CD14-positive monocyte (primary cell): ENCODE measurements at regions not wholly inside any gene's neighbourhood (a gene's known extent, or its start where the extent isn't known, plus 50 kb on each side); places are given as distances from the start of the nearest gene placed in this dataset.

Experiments
- DNase-seq, 3 donors: peaks; one replicate each; pipeline ENCODE4 v3.0.0-alpha.2; 2011 to 2022
- H2AFZ ChIP-seq: 2 replicates; pipeline ENCODE4 v1.6.0; 2012; ENCODE audit warnings: mild to moderate bottlenecking, low read depth, low read length, inconsistent platforms; ENCODE audit not compliant: insufficient read depth, poor library complexity, severe bottlenecking
- H3K27ac ChIP-seq, 2 donors: 1 replicate in 1 of 2; 2 replicates in 1 of 2; pipeline ENCODE4 v1.5.1; 2012 to 2013; ENCODE audit warnings: low read length in 2 of 2, control low read depth in 1 of 2, inconsistent platforms in 1 of 2, low read depth in 1 of 2, mild to moderate bottlenecking in 1 of 2
- H3K27me3 ChIP-seq, 2 donors: one replicate each; pipeline versions ENCODE4 v1.6.0 to v1.6.1; 2011 to 2013; ENCODE audit warnings: low read length in 2 of 2; ENCODE audit not compliant: control insufficient read depth in 2 of 2, insufficient read depth in 2 of 2
- H3K36me3 ChIP-seq, 2 donors: replicated peaks in 1 of 2; 1 replicate in 1 of 2; 2 replicates in 1 of 2; pipeline versions ENCODE4 v1.5.1 to v1.6.1; 2012 to 2013; ENCODE audit warnings: low read length in 2 of 2, control low read depth in 1 of 2, inconsistent platforms in 1 of 2, mild to moderate bottlenecking in 1 of 2; ENCODE audit not compliant: insufficient read depth in 2 of 2, control insufficient read depth in 1 of 2
- H3K4me1 ChIP-seq, 2 donors: 1 replicate in 1 of 2; 2 replicates in 1 of 2; pipeline versions ENCODE4 v1.5.1 to v1.6.1; 2012 to 2013; ENCODE audit warnings: low read length in 2 of 2, control low read depth in 1 of 2, inconsistent platforms in 1 of 2, mild to moderate bottlenecking in 1 of 2, moderate library complexity in 1 of 2; ENCODE audit not compliant: insufficient read depth in 2 of 2, control insufficient read depth in 1 of 2
- H3K4me2 ChIP-seq: replicated peaks from 2 replicates; pipeline ENCODE3; 2012; ENCODE audit warnings: low read length, moderate library complexity, mild to moderate bottlenecking; ENCODE audit not compliant: poor library complexity, severe bottlenecking; ENCODE audit errors: extremely low read depth
- H3K4me3 ChIP-seq, 3 experiments: fragments of 200-600 bp in 1 of 3; sonication (generic) in 1 of 3; replicated peaks in 1 of 3; 1 replicate in 2 of 3; 2 replicates in 1 of 3; pipeline ENCODE4 v1.5.1; 2011 to 2013; ENCODE audit warnings: low read length in 3 of 3, mild to moderate bottlenecking in 3 of 3, control low read depth in 2 of 3, low read depth in 2 of 3, inconsistent platforms in 1 of 3, moderate library complexity in 1 of 3
- H3K79me2 ChIP-seq: 2 replicates; pipeline ENCODE4 v1.6.0; 2012; ENCODE audit warnings: mild to moderate bottlenecking, control low read depth, inconsistent platforms, low read length, moderate library complexity; ENCODE audit not compliant: insufficient read depth
- H3K9ac ChIP-seq: 2 replicates; pipeline ENCODE4 v1.6.0; 2017; ENCODE audit warnings: low read length, mild to moderate bottlenecking; ENCODE audit not compliant: insufficient read depth, poor library complexity, severe bottlenecking
- H3K9me3 ChIP-seq, 2 donors: replicated peaks in 1 of 2; 1 replicate in 1 of 2; 2 replicates in 1 of 2; pipeline versions ENCODE4 v1.5.1 to v1.6.1; 2012 to 2013; ENCODE audit warnings: low read length in 2 of 2, control low read depth in 1 of 2; ENCODE audit not compliant: control insufficient read depth in 1 of 2, insufficient read depth in 1 of 2
- H4K20me1 ChIP-seq: 2 replicates; pipeline ENCODE4 v1.6.0; 2012; ENCODE audit warnings: mild to moderate bottlenecking, low read length, control low read depth, moderate library complexity; ENCODE audit not compliant: insufficient read depth
- H3K27ac Mint-ChIP-seq, 7 donors: one replicate each; pipeline ENCODE4 v1.8.0; 2020; ENCODE audit warnings: mild to moderate bottlenecking in 7 of 7, mixed read lengths in 7 of 7, moderate library complexity in 6 of 7, inconsistent platforms in 2 of 7
- H3K27me3 Mint-ChIP-seq, 3 donors: one replicate each; pipeline ENCODE4 v1.8.0; 2021 to 2022; ENCODE audit warnings: low read depth in 3 of 3, mild to moderate bottlenecking in 3 of 3, mixed read lengths in 3 of 3, moderate library complexity in 3 of 3, inconsistent platforms in 1 of 3
- H3K36me3 Mint-ChIP-seq, 2 donors: one replicate each; pipeline ENCODE4 v1.8.0; 2020; ENCODE audit warnings: mixed read lengths in 2 of 2, inconsistent platforms in 1 of 2, mild to moderate bottlenecking in 1 of 2
- H3K4me1 Mint-ChIP-seq: one replicate; pipeline ENCODE4 v1.8.0; 2020; ENCODE audit warnings: mild to moderate bottlenecking, mixed read lengths
- H3K4me3 Mint-ChIP-seq, 2 donors: one replicate each; pipeline ENCODE4 v1.8.0; 2020; ENCODE audit warnings: mild to moderate bottlenecking in 2 of 2, mixed read lengths in 2 of 2, moderate library complexity in 1 of 2
- H3K9me3 Mint-ChIP-seq, 7 donors: one replicate each; pipeline ENCODE4 v1.8.0; 2020 to 2022; ENCODE audit warnings: mixed read lengths in 7 of 7, mild to moderate bottlenecking in 6 of 7, moderate library complexity in 6 of 7, inconsistent platforms in 2 of 7
- CTCF ChIP-seq: fragments of 200-600 bp; IDR thresholded peaks from one replicate; pipeline ENCODE4 v1.8.0; 2022; ENCODE audit warnings: antibody characterized with exemption, mild to moderate bottlenecking
- WGBS: methylation state at CpG from one replicate; pipeline ENCODE4 v1.1.5; 2013; ENCODE audit warnings: missing lambda C conversion rate; ENCODE audit not compliant: insufficient coverage; 5-methylcytosine and 5-hydroxymethylcytosine counted together
- intact Hi-C, 2 donors: fragments of 100-400 bp; cut with micrococcal nuclease; formaldehyde crosslinking; loops; one replicate each; pipeline versions ENCODE4 v1.15.0 to v1.15.1; 2023

- intact Hi-C loops, result no loop called here
- Mint-ChIP-seq H3K9me3 (peaks cover 0 to 5% (median under 1%) of the 10 kb centered on the region in 7 donors), H3K27ac (no peak overlapping the region), H3K4me1 (no peaks in the 10 kb centered on the region), H3K27me3 (peaks cover 0 to 4% (median 3%) of the 10 kb centered on the region in 3 donors), H3K4me3 (no peak overlapping the region), H3K36me3 (no peaks in the 10 kb centered on the region)
- Histone ChIP-seq H3K4me2 (no peak overlapping the region), H3K9me3 (no peaks in the 10 kb centered on the region), H3K79me2 (no peaks in the 10 kb centered on the region), H3K27me3 (no peaks in the 10 kb centered on the region), H3K9ac (no peak overlapping the region), H3K27ac (no peak overlapping the region), H3K4me3 (no peak overlapping the region), H4K20me1 (no peaks in the 10 kb centered on the region), H3K36me3 (no peaks in the 10 kb centered on the region), H3K4me1 (no peaks in the 10 kb centered on the region), H2AFZ (no peak overlapping the region)
- 100% methylated on average over 1 of the region's 2 CpGs for WGBS
- no peak for TF ChIP-seq CTCF
- no peak for DNase-seq
Measured at GRCh38 chr3:8205881-8206280, 295.7 kb upstream of the LMCD1 start.

- H3K9me3 Mint-ChIP-seq, result peaks cover 0 to 5% (median 2%) of the 10 kb centered on the region in 7 donors
- Histone ChIP-seq H3K4me2 (no peak overlapping the region), H3K27ac (no peak overlapping the region), H3K36me3 (no peaks in the 10 kb centered on the region), H2AFZ (no peak overlapping the region), H4K20me1 (no peaks in the 10 kb centered on the region), H3K27me3 (no peaks in the 10 kb centered on the region), H3K4me1 (no peaks in the 10 kb centered on the region), H3K9ac (no peak overlapping the region), H3K79me2 (no peaks in the 10 kb centered on the region), H3K9me3 (no peaks in the 10 kb centered on the region), H3K4me3 (no peak overlapping the region)
- 60% methylated on average over 1 of the region's 3 CpGs for WGBS
- TF ChIP-seq CTCF, result no peak
- H3K4me1 Mint-ChIP-seq, result no peaks in the 10 kb centered on the region
- no peak overlapping the region for H3K4me3 Mint-ChIP-seq
- DNase-seq, result no peak
- peaks cover 0 to 4% (median 3%) of the 10 kb centered on the region in 3 donors for H3K27me3 Mint-ChIP-seq
- H3K27ac Mint-ChIP-seq, result no peak overlapping the region
- H3K36me3 Mint-ChIP-seq, result no peaks in the 10 kb centered on the region
- intact Hi-C loops, result no loop called here
Measured at GRCh38 chr3:8206971-8207617, 294.5 kb upstream of the LMCD1 start.
